SJCRH30 (cell line): ENCODE measurements at regions not wholly inside any gene's neighbourhood (a gene's known extent, or its start where the extent isn't known, plus 50 kb on each side); places are given as distances from the start of the nearest gene placed in this dataset.
A peak's percentile ranks its signal among the peaks of the same experiment; 100 is the strongest.

Source experiments
- DNase-seq, 2 experiments: peaks; one replicate each; pipeline ENCODE4 v3.0.0-alpha.2; 2015 to 2020
- H3K27ac ChIP-seq: fragments of 250-450 bp; sonication (Bioruptor Pico); 2 replicates; pipeline ENCODE4 v1.5.1; 2020; ENCODE audit warnings: mild to moderate bottlenecking, moderate library complexity
- H3K27me3 ChIP-seq: fragments of 250-450 bp; sonication (Bioruptor Pico); 2 replicates; pipeline ENCODE4 v1.5.1; 2020; ENCODE audit warnings: mild to moderate bottlenecking, moderate library complexity
- H3K36me3 ChIP-seq: fragments of 250-450 bp; sonication (Bioruptor Pico); 2 replicates; pipeline ENCODE4 v1.5.1; 2020; ENCODE audit warnings: mild to moderate bottlenecking, moderate library complexity
- H3K4me1 ChIP-seq: fragments of 250-450 bp; sonication (Bioruptor Pico); 2 replicates; pipeline ENCODE4 v1.5.1; 2020; ENCODE audit warnings: mild to moderate bottlenecking, moderate library complexity
- H3K4me3 ChIP-seq: fragments of 250-450 bp; sonication (Bioruptor Pico); 2 replicates; pipeline ENCODE4 v1.5.1; 2020; ENCODE audit warnings: mild to moderate bottlenecking, moderate library complexity
- H3K9me3 ChIP-seq: fragments of 250-450 bp; sonication (Bioruptor Pico); replicated peaks from 2 replicates; pipeline ENCODE4 v1.5.1; 2020; ENCODE audit warnings: mild to moderate bottlenecking, moderate library complexity

GRCh38 chr1:219812491-219813203, 115.7 kb downstream of the SLC30A10 start:
- H3K4me1 ChIP-seq, result peaks cover 11% of the 10 kb centered on the region; the same call in 1 of the 2 replicates
- H3K4me3 ChIP-seq, result no peak overlapping the region
- H3K27ac ChIP-seq, result no peak overlapping the region
- DNase-seq, result peak; percentile 79 to 91
- H3K9me3 ChIP-seq, result 0 out of 2 replicates have a peak, but pooled peaks cover 2% of the 10 kb centered on the region
- no peaks in the 10 kb centered on the region for H3K36me3 ChIP-seq
- no peaks in the 10 kb centered on the region for H3K27me3 ChIP-seq

- Histone ChIP-seq H3K27me3 (no peaks in the 10 kb centered on the region), H3K27ac (no peak overlapping the region)
- DNase-seq, result no peak
Measured at GRCh38 chr1:219812086-219812485, 116.3 kb downstream of the SLC30A10 start.

GRCh38 chr1:219810451-219810850, 117.9 kb downstream of the SLC30A10 start:
- DNase-seq, result no peak
- no peaks in the 10 kb centered on the region for H3K27me3 ChIP-seq

More at GRCh38 chr1:219812086-219812485, 116.3 kb downstream of the SLC30A10 start:
- H3K36me3 ChIP-seq, result no peaks in the 10 kb centered on the region
- H3K4me1 ChIP-seq, result peaks cover 11% of the 10 kb centered on the region; the same call in 1 of the 2 replicates
- H3K9me3 ChIP-seq, result no peaks in the 10 kb centered on the region
- H3K4me3 ChIP-seq, result no peak overlapping the region

GRCh38 chr1:219808790-219809189, 119.6 kb downstream of the SLC30A10 start:
- DNase-seq, result no peak
- H3K9me3 ChIP-seq, result no peaks in the 10 kb centered on the region
- peaks cover 11% of the 10 kb centered on the region; the same call in 1 of the 2 replicates for H3K4me1 ChIP-seq
- no peaks in the 10 kb centered on the region for H3K27me3 ChIP-seq
- no peak overlapping the region for H3K27ac ChIP-seq
- H3K4me3 ChIP-seq, result no peak overlapping the region
- H3K36me3 ChIP-seq, result no peaks in the 10 kb centered on the region

More at GRCh38 chr1:219810451-219810850, 117.9 kb downstream of the SLC30A10 start:
- H3K36me3 ChIP-seq, result no peaks in the 10 kb centered on the region
- H3K4me1 ChIP-seq, result peaks cover 11% of the 10 kb centered on the region; the same call in 1 of the 2 replicates
- H3K4me3 ChIP-seq, result no peak overlapping the region
- H3K9me3 ChIP-seq, result no peaks in the 10 kb centered on the region
- H3K27ac ChIP-seq, result no peak overlapping the region

- no peaks in the 10 kb centered on the region for H3K36me3 ChIP-seq
- peaks cover 3% of the 10 kb centered on the region; the same call in 1 of the 2 replicates for H3K4me1 ChIP-seq
- H3K27me3 ChIP-seq, result no peaks in the 10 kb centered on the region
- DNase-seq, result no peak
- no peak overlapping the region for H3K4me3 ChIP-seq
- no peak overlapping the region for H3K27ac ChIP-seq
- H3K9me3 ChIP-seq, result no peaks in the 10 kb centered on the region
Measured at GRCh38 chr1:219806642-219807041, 121.7 kb downstream of the SLC30A10 start.

GRCh38 chr1:219806020-219806419, 122.3 kb downstream of the SLC30A10 start:
- no peaks in the 10 kb centered on the region for H3K9me3 ChIP-seq
- no peak overlapping the region for H3K27ac ChIP-seq
- no peaks in the 10 kb centered on the region for H3K36me3 ChIP-seq
- peaks cover 6% of the 10 kb centered on the region; the same call in 1 of the 2 replicates for H3K4me1 ChIP-seq
- DNase-seq, result no peak
- H3K4me3 ChIP-seq, result no peak overlapping the region
- no peaks in the 10 kb centered on the region for H3K27me3 ChIP-seq

GRCh38 chr1:219805191-219805590, 123.2 kb downstream of the SLC30A10 start:
- no peaks in the 10 kb centered on the region for H3K36me3 ChIP-seq
- H3K9me3 ChIP-seq, result no peaks in the 10 kb centered on the region
- no peak overlapping the region for H3K4me3 ChIP-seq
- H3K27ac ChIP-seq, result no peak overlapping the region
- peaks cover 12% of the 10 kb centered on the region for H3K4me1 ChIP-seq
- H3K27me3 ChIP-seq, result no peaks in the 10 kb centered on the region
- DNase-seq, result peak in 1 of 2 experiments; percentile 26

- H3K4me3 ChIP-seq, result no peak overlapping the region
- H3K9me3 ChIP-seq, result no peaks in the 10 kb centered on the region
- H3K27me3 ChIP-seq, result no peaks in the 10 kb centered on the region
- H3K36me3 ChIP-seq, result no peaks in the 10 kb centered on the region
- peaks cover 22% of the 10 kb centered on the region for H3K4me1 ChIP-seq
- no peak for DNase-seq
- H3K27ac ChIP-seq, result no peak overlapping the region
Measured at GRCh38 chr1:219801156-219801820, 127.1 kb downstream of the SLC30A10 start.

GRCh38 chr1:219798283-219799030, 129.9 kb downstream of the SLC30A10 start:
- no peak for DNase-seq
- Histone ChIP-seq H3K9me3 (no peaks in the 10 kb centered on the region), H3K27ac (no peak overlapping the region), H3K36me3 (no peaks in the 10 kb centered on the region), H3K4me3 (no peak overlapping the region), H3K27me3 (no peaks in the 10 kb centered on the region), H3K4me1 (peaks cover 22% of the 10 kb centered on the region)

GRCh38 chr1:219797683-219798082, 130.7 kb downstream of the SLC30A10 start:
- no peak overlapping the region for H3K4me3 ChIP-seq
- peaks cover 22% of the 10 kb centered on the region for H3K4me1 ChIP-seq
- DNase-seq, result no peak
- no peak overlapping the region for H3K27ac ChIP-seq
- H3K27me3 ChIP-seq, result no peaks in the 10 kb centered on the region
- no peaks in the 10 kb centered on the region for H3K36me3 ChIP-seq
- H3K9me3 ChIP-seq, result no peaks in the 10 kb centered on the region

GRCh38 chr1:219797009-219797408, 131.3 kb downstream of the SLC30A10 start:
- Histone ChIP-seq H3K36me3 (no peaks in the 10 kb centered on the region), H3K27ac (no peak overlapping the region), H3K9me3 (no peaks in the 10 kb centered on the region), H3K27me3 (no peaks in the 10 kb centered on the region), H3K4me1 (peaks cover 22% of the 10 kb centered on the region), H3K4me3 (no peak overlapping the region)
- DNase-seq, result no peak

GRCh38 chr1:219795363-219795917, 132.9 kb downstream of the SLC30A10 start:
- Histone ChIP-seq H3K4me1 (peaks cover 21% of the 10 kb centered on the region), H3K9me3 (no peaks in the 10 kb centered on the region), H3K27me3 (no peaks in the 10 kb centered on the region), H3K36me3 (no peaks in the 10 kb centered on the region), H3K27ac (no peak overlapping the region), H3K4me3 (no peak overlapping the region)
- no peak for DNase-seq

- no peak overlapping the region for H3K4me3 ChIP-seq
- DNase-seq, result no peak
- peaks cover 18% of the 10 kb centered on the region for H3K4me1 ChIP-seq
- no peak overlapping the region for H3K27ac ChIP-seq
- no peaks in the 10 kb centered on the region for H3K36me3 ChIP-seq
- no peaks in the 10 kb centered on the region for H3K27me3 ChIP-seq
- H3K9me3 ChIP-seq, result no peaks in the 10 kb centered on the region
Measured at GRCh38 chr1:219794085-219794743, 134.1 kb downstream of the SLC30A10 start.

- H3K9me3 ChIP-seq, result 0 out of 2 replicates have a peak, but pooled peaks cover 2% of the 10 kb centered on the region
- H3K4me1 ChIP-seq, result peaks cover 11% of the 10 kb centered on the region
- no peak overlapping the region for H3K4me3 ChIP-seq
- H3K36me3 ChIP-seq, result no peaks in the 10 kb centered on the region
- no peak overlapping the region for H3K27ac ChIP-seq
- no peaks in the 10 kb centered on the region for H3K27me3 ChIP-seq
- DNase-seq, result no peak
Measured at GRCh38 chr1:219792337-219793021, 135.9 kb downstream of the SLC30A10 start.
